ENCODE measurements at regions not wholly inside any gene's neighbourhood (a gene's known extent, or its start where the extent isn't known, plus 50 kb on each side); places are given as distances from the start of the nearest gene placed in this dataset.

DNA sequence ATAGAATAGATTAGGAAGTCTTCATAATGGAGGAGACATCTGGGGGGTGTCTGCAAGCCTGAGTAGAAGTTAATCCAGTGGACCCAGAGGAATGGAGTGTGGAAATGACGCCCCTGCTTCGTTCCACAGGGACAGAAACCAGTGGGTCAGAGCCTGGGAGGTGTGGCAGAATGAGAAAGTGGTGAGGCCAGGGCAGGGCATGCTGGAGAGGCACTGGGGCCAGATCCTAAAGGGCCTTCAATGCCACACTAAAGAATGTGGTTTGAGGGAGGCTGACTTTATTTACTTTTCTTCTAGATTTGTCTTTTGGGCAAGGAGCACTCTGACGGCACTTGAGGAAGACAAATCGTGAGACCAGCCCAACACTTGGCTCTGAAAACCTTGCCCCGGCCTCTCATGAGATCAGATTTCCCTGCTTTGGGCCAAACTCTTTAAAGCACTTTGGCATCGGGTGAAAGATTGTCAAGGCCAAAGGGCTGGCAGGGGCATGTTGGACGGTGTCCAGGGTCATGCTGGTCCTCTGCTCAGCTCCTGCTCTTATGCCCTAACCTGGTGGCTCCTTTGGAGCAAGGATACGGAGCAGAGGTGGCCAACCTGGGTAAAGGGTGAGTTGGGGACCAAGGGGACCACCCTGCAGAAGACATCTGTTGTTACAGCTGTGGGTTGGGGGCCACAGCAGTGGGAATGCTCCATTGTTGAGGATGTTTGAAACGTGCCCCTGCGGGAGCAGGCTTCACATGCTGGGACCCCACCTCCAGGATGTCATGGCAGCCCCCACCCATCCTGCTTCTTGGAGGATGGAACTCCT, 157.0 kb upstream of the ZMIZ1 start:
- DNase-seq (ENCODE audit: low spot score) (no peak), ATAC-seq (ENCODE audit: insufficient number of reproducible peaks, low FRiP score, low read depth) (no peak)
- H3K36me3 ChIP-seq, result no peaks in the 10 kb centered on the region
- no peaks in the 10 kb centered on the region for H3K4me1 ChIP-seq (ENCODE audit: control insufficient read depth in 1 of 2, low read depth in 2 of 2)
- no peak for TF ChIP-seq CTCF (IDR thresholded peaks at IDR 0.05)
- H3K9me3 ChIP-seq, result no peaks in the 10 kb centered on the region
- H3K4me3 ChIP-seq, result no peak overlapping the region
- H3K27ac ChIP-seq, result no peak overlapping the region
- H3K27me3 ChIP-seq (replicated peaks; ENCODE audit: insufficient read depth), result no peaks in the 10 kb centered on the region

- no peak overlapping the region for H3K4me3 ChIP-seq
- H3K9me3 ChIP-seq, result no peaks in the 10 kb centered on the region
- no peaks in the 10 kb centered on the region for H3K36me3 ChIP-seq
- no peaks in the 10 kb centered on the region for H3K27me3 ChIP-seq (replicated peaks; ENCODE audit: insufficient read depth)
- ATAC-seq (ENCODE audit: insufficient number of reproducible peaks, low FRiP score, low read depth), result no peak
- H3K4me1 ChIP-seq (ENCODE audit: control insufficient read depth in 1 of 2, low read depth in 2 of 2), result no peaks in the 10 kb centered on the region
- TF ChIP-seq CTCF (IDR thresholded peaks at IDR 0.05), result no peak
- H3K27ac ChIP-seq, result no peak overlapping the region
- DNase-seq (ENCODE audit: low spot score), result no peak
Measured at GRCh38 chr10:78912361-78913218, 156.2 kb upstream of the ZMIZ1 start.

DNA sequence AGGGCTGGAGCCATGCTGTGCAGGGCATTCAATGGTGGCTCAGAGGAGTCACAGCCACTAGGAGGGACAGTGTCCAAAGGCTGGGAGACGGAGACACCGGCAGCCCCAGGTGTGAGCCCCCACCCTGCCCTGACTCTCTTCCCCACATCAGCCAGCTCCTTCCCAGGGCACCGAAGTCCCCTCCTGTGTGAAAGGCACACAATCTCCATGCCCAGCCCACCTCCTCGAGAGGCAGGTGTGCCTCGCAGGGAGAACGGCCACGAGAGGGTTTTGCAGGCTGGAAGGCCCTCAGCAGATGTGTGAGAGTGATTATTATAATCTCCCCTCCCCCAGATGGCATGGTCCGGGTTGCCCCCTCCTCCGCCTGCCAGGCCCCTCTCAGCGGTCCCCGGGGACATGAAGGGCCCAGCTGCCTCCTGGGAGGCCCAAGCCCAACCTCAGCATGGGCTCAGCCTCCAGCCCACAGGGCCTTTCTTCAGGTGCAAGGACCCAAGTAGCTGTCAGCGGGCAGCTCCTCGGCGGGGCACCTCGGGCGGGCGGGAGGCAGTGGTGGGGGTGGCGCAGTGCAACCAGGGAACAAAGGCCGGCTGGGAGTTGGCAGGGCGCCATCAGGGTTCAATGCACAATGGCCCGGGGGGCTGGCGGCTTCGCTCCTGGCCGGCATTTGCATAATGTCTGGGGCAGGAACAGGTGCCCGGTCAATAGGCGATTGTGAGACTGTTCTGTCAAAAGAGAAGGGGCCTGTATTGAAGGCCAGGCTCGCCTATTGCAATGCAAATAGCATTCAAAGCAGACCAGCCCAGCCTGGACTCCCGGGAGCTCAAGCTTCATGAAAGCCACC, 155.3 kb upstream of the ZMIZ1 start:
- ATAC-seq (ENCODE audit: insufficient number of reproducible peaks, low FRiP score, low read depth) (no peak), DNase-seq (ENCODE audit: low spot score) (no peak)
- TF ChIP-seq CTCF (IDR thresholded peaks at IDR 0.05), result no peak
- no peak overlapping the region for H3K27ac ChIP-seq
- H3K9me3 ChIP-seq, result no peaks in the 10 kb centered on the region
- no peak overlapping the region for H3K4me3 ChIP-seq
- no peaks in the 10 kb centered on the region for H3K4me1 ChIP-seq (ENCODE audit: control insufficient read depth in 1 of 2, low read depth in 2 of 2)
- no peaks in the 10 kb centered on the region for H3K36me3 ChIP-seq
- no peaks in the 10 kb centered on the region for H3K27me3 ChIP-seq (replicated peaks; ENCODE audit: insufficient read depth)

DNA sequence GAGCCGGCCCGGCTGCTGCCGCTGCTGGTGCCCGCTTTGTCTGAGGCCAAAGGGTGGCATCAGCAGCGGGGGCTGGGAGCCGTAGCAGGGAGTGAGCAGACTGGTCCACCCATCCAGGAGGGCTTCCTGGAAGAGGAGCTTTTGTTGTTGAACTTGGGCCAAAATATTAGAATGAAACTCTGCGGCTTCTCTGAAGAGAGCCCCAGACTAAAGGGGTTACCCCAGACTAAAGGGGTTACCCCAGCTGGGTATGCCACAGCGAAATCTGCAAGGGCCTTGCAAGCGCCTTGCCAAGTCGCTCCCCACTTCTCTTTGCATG, 154.7 kb upstream of the ZMIZ1 start:
- no peak overlapping the region for H3K27ac ChIP-seq
- H3K27me3 ChIP-seq (replicated peaks; ENCODE audit: insufficient read depth), result no peaks in the 10 kb centered on the region
- H3K36me3 ChIP-seq, result no peaks in the 10 kb centered on the region
- no peaks in the 10 kb centered on the region for H3K4me1 ChIP-seq (ENCODE audit: control insufficient read depth in 1 of 2, low read depth in 2 of 2)
- H3K9me3 ChIP-seq, result no peaks in the 10 kb centered on the region
- ATAC-seq (ENCODE audit: insufficient number of reproducible peaks, low FRiP score, low read depth), result no peak
- H3K4me3 ChIP-seq, result no peak overlapping the region
- no peak for DNase-seq (ENCODE audit: low spot score)
- no peak for TF ChIP-seq CTCF (IDR thresholded peaks at IDR 0.05)

Data from thoracic aorta (tissue), 2 donors.